ENCODE measurements at regions not wholly inside any gene's neighbourhood (a gene's known extent, or its start where the extent isn't known, plus 50 kb on each side); places are given as distances from the start of the nearest gene placed in this dataset.

GRCh38 chr4:171517883-171518282, 295.3 kb upstream of the GALNTL6 start (continued):
- TF ChIP-seq ZBTB33 (IDR thresholded peaks at IDR 0.05; ENCODE audit: extremely low read depth, insufficient replicate concordance, low read length), result no peak
- TF ChIP-seq TCF7L2 (IDR thresholded peaks at IDR 0.05; ENCODE audit: borderline replicate concordance, extremely low read depth, insufficient read depth, insufficient read length), result no peak
- TF ChIP-seq RAD21 (IDR thresholded peaks at IDR 0.05; ENCODE audit: low read depth), result no peak
- TF ChIP-seq CTCF (IDR thresholded peaks at IDR 0.05 in 2 of 3, conservative IDR thresholded peaks at IDR 0.05 in 1 of 3; ENCODE audit: borderline replicate concordance in 1 of 3, insufficient read depth in 1 of 3, low read depth in 2 of 3, low read length in 2 of 3), result no peak
- TF ChIP-seq ZFX (IDR thresholded peaks at IDR 0.05), result no peak

GRCh38 chr4:171516694-171517093, 296.5 kb upstream of the GALNTL6 start:
- Histone ChIP-seq H3K27ac (ENCODE audit: low read depth, low read length) (no peak overlapping the region), H2AFZ (ENCODE audit: low read depth, low read length, poor library complexity, severe bottlenecking) (no peak overlapping the region), H3K4me1 (ENCODE audit: control insufficient read depth in 1 of 2, insufficient read depth in 2 of 2, low read length in 2 of 2) (no peaks in the 10 kb centered on the region), H3K9me3 (ENCODE audit: control insufficient read depth in 1 of 2, insufficient read depth in 1 of 2, low read depth in 1 of 2, low read length in 2 of 2) (no peaks in the 10 kb centered on the region), H3K4me2 (ENCODE audit: low read length) (no peak overlapping the region), H3K4me3 (replicated peaks in 1 of 2; ENCODE audit: low read depth in 1 of 2, low read length in 2 of 2) (no peak overlapping the region), H3K9me2 (ENCODE audit: insufficient read depth) (no peaks in the 10 kb centered on the region), H3K79me2 (ENCODE audit: insufficient read depth, low read length) (no peaks in the 10 kb centered on the region), H3K36me3 (ENCODE audit: control insufficient read depth in 1 of 2, insufficient read depth in 2 of 2, low read length in 2 of 2) (no peaks in the 10 kb centered on the region), H4K20me1 (ENCODE audit: insufficient read depth) (no peaks in the 10 kb centered on the region), H3K27me3 (ENCODE audit: insufficient read depth, low read length) (no peaks in the 10 kb centered on the region), H3K9ac (ENCODE audit: low read length) (no peak overlapping the region)
- RAD21 ChIA-PET (ENCODE audit: low non-redundant PET in 1 of 2, low total read pairs in 2 of 2, uncharacterized antibody in 2 of 2, unreplicated experiment in 2 of 2), result no interaction called here
- ATAC-seq, result no peak
- DNase-seq (ENCODE audit: low read depth, low spot score), result no peak
- TF ChIP-seq EZH2phosphoT487 (IDR thresholded peaks at IDR 0.05; ENCODE audit: borderline replicate concordance), result no peak
- TF ChIP-seq TCF7L2 (IDR thresholded peaks at IDR 0.05; ENCODE audit: borderline replicate concordance, extremely low read depth, insufficient read depth, insufficient read length), result no peak
- no peak for TF ChIP-seq YY1 (IDR thresholded peaks at IDR 0.05; ENCODE audit: extremely low read depth, insufficient replicate concordance, low read depth, low read length)
- no peak for TF ChIP-seq ELF1 (IDR thresholded peaks at IDR 0.05; ENCODE audit: borderline replicate concordance, low read depth)
- TF ChIP-seq JUND (IDR thresholded peaks at IDR 0.05), result no peak
- TF ChIP-seq, protein P1, sequence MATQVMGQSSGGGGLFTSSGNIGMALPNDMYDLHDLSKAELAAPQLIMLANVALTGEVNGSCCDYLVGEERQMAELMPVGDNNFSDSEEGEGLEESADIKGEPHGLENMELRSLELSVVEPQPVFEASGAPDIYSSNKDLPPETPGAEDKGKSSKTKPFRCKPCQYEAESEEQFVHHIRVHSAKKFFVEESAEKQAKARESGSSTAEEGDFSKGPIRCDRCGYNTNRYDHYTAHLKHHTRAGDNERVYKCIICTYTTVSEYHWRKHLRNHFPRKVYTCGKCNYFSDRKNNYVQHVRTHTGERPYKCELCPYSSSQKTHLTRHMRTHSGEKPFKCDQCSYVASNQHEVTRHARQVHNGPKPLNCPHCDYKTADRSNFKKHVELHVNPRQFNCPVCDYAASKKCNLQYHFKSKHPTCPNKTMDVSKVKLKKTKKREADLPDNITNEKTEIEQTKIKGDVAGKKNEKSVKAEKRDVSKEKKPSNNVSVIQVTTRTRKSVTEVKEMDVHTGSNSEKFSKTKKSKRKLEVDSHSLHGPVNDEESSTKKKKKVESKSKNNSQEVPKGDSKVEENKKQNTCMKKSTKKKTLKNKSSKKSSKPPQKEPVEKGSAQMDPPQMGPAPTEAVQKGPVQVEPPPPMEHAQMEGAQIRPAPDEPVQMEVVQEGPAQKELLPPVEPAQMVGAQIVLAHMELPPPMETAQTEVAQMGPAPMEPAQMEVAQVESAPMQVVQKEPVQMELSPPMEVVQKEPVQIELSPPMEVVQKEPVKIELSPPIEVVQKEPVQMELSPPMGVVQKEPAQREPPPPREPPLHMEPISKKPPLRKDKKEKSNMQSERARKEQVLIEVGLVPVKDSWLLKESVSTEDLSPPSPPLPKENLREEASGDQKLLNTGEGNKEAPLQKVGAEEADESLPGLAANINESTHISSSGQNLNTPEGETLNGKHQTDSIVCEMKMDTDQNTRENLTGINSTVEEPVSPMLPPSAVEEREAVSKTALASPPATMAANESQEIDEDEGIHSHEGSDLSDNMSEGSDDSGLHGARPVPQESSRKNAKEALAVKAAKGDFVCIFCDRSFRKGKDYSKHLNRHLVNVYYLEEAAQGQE (IDR thresholded peaks at IDR 0.05; ENCODE audit: low read depth), result no peak
- POLR2A ChIA-PET, result no interaction called here
- intact Hi-C loops (cut with micrococcal nuclease), result no loop called here
- BruUV-seq (replicated peaks), result no TSS peak
- CTCF ChIA-PET, result no interaction called here
